Fibroblast of skin of abdomen (primary cell): ENCODE measurements at regions not wholly inside any gene's neighbourhood (a gene's known extent, or its start where the extent isn't known, plus 50 kb on each side); places are given as distances from the start of the nearest gene placed in this dataset.
"Not testable (repeated sequence)": the region's sequence is repeated elsewhere in the genome, so short reads cannot be mapped to it uniquely, and the experiment has no call there.

Source experiments
- DNase-seq: peaks from one replicate; pipeline ENCODE4 v3.0.0-alpha.2; 2013

DNA sequence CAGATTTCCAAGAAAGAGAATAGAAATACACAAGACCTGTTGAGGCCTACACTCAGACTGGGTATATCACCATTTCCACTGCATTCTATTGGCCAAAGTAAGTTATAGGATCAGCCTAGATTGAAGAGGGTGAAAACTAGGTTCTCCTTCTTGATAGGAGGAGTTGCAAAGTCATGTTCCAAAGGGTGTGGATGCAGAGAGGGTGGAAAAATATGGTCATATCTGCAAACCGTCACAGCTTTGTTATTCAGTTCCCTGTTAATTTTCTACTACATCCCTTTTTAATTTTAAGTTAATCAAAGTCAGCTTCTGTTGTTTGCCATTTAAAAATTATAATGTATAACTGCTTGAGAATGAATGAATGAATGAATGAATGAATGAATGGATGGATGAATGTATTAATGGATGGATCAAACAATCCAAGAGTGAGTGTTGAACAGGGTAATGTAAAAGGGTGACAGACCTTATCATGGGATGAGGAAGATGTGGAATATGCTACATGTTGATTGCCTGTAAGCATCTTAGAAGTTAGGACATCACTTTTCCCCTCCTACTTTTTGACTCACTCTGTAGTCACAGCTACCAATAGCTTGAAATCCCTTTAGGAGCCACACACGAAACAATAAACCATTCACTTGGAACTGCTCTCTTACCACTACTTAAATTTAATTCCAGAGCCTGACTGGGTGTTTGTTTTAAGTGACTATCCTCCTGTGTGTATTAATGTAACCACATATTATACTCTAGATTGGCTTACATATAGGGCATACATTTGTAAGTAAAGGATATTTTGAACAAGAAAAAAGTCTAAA is 121.5 kb downstream of the CCDC34 start:
- DNase-seq, result peak; percentile 96

DNA sequence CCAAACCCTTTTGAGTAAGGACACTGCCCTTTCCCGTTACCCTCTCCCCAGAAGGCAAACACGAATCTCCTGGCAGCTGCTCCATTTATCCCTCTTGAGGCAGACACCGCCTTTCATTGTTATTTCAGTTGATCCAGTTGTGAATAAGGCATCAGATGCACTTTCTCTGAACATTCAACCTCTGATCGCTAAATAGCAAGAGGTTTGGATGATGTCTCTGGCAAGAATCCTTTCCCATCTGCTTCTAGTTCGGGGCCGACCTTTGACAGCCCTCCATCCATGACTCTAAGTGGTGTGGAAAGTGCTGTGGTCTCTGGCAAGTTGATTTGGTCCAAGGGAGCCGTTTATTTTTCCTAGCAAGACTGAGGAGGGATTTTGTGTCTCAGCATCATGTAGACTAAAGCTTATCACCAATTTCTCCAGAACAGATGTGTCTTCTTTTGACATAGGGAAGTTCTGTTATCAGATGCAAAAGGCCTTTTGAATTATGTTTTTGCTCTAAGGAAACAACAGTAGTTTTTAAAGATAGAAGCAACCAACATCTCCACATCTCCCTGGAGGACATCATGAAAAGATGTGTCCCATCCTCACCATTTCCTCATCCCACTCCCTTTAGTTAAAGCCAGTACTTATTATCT is 123.6 kb downstream of the CCDC34 start:
- peak; percentile 83 for DNase-seq

DNA sequence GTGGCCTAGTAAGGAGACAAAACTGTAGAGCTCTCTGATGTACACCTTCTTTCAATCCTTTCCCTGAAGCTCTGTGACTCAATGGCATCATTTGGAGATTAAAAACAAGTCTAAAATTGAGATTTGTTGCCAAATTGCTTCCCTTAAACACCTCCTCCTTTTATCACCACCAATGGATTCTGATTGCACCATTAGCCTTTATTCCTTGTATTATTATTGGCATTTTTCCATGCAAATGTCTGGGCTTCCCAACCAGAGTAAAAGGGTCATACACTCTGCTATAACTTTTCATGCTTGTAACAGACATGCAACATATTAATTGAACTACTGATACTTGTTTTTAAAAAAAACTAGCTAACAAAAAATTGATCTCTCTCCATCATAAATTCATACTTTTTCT is 124.2 kb downstream of the CCDC34 start:
- no peak for DNase-seq

DNA sequence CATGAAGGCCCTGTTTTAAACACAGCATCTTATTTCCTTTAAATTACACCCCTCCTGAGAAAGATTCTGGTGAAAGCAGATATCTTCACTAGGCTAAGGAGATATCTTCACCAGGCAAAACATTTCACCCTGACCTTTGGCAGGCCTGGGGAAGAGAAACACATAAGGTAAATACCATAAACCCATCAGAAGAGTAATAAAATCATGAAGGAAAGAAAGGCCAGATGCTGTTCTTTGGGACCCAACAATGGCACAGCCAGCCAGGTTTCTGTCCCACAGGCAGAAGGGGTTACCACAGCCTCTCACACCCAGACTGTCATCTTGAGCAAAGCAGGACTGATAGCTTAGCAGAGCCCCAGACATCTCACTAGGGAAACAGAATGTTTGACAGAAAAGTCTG is 125.4 kb downstream of the CCDC34 start:
- no peak for DNase-seq

DNA sequence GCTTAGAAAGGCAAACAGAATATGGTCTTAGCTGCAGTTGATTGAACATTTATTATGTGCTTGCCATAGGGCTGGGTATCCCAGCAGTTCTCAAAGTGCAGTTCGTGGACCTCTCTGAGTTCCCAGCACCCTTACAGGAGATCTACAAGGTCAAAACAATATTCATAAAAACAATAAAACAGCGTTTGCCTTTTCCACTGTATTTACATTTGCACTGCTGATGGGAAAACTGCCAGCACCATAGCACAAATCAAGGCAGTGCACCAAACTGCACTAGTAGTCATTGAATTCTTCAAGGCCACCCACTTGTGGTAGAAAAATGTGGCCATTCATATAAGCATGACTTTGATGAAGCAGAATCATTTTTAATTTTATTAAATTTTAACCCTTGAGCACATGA is 128.1 kb downstream of the CCDC34 start:
- no peak for DNase-seq

DNA sequence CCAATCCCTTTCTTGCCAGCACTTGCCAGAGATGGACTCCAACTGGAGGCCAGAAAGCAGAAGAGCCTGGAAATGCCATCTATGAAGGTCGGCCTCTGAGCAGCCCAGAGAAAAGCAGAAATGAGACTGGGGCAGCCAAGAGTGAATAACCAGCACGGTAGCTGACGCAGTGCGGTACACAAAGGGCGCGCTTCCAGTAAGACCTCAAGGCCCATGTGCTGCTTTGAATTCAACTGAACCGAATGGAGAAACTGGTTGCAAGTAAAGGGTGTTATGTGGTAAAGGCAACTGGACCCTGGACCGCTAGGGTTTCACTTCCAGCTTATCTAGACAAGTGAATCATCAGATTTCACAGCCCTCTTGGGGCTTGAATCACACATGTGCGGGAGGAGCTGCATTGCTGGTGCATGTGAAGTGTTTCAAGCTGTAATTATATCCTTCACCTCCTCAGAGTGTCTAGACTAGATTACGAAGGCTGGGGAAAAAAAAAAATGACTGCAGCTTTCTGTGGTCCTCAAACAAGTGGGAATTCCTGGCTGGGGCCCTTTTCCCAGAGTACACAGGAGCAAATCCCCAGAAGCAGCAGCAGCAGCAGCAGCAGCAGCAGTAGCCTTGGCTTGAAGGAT is 128.9 kb downstream of the CCDC34 start:
- DNase-seq, result peak; percentile 100

DNA sequence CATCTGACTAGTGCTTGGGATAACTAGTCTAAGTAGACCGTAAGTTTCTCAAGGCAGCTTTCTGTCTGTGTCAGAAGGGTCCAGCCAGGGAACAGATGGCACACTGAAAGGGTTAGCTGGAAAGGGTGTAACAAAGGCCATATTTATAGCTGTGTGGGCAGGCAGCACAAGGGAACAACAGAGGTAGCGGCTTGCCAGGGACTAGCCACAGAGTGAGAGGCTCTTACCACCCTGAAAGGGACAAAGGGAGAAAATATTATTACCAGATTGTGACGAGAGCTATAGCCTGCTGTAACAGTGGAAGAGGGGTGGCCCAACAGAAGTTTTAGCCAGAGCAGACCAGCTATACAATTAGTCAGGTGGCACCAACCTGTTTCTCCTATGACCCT is 129.4 kb downstream of the CCDC34 start:
- no peak for DNase-seq

DNA sequence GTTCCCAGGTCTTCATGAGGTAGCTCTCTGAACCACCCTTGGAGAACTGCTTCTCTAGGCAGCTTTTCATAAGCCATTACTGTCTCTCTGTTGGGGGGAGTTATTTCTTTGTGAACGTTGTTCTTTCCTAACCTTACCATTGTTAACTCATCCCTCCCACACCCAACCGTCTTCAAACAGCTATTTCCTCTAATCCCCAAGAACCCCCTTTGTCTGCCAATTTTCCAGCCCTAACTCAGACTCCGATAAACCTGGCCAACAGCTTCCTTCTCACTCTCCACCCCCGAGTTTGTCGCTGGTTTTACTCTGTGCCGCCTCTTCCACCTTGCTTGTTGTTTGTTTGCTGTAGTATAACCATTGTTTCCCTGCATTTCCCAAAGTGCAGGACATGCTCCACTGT is 131.5 kb downstream of the CCDC34 start:
- DNase-seq, result no peak

DNA sequence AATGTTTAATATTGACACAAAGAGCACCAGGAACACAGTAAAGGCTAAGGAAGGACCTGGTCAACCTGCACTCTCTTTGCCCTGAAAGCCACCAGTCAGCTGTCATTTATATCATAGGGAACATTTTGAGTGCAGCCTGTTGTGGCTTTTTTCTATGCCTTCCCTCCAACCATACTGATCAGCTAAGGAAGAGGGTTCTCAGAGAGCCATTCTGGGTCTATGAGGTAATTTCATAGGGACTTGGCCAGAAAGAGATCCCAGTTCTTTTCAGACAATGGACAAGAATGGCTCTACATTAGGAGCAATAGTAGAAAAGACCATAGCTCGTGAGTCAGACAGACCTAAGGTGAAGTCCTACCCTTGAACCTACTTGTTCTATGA is 132.8 kb downstream of the CCDC34 start:
- DNase-seq, result no peak

DNA sequence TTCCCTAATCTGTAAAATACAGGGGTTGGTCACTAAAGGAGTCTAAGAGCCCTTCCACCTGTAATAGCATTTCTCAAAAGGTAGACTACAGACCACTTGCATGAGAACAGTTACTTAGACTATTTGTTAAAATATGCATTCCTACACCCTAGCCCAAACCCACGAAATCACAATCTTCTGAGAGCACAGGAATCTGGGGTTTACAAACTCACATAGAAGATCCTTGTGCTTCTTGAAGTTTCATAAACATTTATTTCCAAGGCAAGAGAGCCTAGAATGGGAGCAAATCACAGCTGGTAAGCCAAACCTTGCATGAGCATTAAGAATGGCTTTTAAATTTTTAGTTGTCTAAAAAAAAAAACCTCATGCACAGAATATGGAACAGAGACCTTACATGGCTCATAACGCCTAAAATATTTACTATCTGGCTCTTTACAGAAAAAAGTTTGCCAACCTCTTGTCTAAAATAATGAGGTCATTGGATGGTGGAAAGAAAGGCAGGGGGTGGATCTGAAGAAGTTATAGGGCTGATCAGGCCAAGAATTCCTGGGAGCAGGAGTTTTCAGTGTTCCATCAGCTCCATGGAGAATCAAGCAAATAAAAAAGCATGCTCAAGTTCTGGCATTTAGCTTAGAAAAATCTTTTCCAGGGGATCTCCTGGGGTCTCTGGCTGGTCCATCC is 133.4 kb downstream of the CCDC34 start:
- peak; percentile 74 for DNase-seq

DNA sequence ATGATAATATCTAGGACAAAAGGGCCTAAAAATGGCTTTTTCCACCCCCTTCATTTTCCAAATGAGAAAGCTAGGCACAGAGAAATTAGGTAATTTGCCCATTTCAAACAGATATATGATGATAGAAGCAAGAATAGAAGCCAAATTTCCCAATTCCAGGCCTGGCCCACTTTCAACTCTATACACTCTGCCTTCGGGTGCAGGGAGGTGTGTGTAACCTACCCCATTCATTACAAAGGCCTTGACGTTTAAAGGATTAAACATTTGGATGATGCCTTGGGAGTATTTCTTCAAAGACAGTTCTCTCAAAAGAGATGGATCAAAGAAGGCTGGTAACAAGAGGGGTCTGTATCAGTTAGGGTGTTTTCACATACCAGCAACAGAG is 134.1 kb downstream of the CCDC34 start:
- no peak for DNase-seq

DNA sequence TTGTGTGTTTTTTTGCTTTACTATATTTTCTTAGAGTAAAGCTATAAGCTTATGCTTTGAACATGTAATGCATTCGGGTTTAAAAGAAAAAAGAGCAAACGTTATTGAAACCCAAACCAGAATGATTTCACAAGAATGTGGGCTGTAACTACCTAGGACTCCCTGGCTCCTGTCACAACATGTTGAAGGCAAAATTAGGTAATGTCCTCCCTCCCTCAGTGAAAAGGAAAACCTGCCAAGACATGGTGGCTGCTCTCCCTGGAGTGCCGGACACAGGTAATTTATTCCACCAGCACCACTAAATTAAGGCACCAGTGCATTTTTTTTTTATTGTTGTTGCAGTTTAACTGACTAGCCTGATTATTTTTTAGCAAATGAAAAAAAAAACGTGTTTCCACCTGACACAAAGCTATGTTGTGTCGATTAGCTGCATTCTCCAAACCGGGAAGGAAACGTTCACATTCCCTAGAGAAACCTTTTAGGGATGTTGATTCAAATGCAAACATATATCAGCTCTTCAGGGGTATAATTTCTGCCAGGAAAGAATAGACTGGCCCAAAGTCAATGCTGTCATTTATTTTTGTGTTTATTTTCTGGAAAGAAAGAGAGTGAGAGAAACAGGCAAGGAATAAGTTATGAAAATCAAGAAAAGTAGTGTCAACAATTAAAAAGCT is 134.6 kb downstream of the CCDC34 start:
- DNase-seq, result no peak

DNA sequence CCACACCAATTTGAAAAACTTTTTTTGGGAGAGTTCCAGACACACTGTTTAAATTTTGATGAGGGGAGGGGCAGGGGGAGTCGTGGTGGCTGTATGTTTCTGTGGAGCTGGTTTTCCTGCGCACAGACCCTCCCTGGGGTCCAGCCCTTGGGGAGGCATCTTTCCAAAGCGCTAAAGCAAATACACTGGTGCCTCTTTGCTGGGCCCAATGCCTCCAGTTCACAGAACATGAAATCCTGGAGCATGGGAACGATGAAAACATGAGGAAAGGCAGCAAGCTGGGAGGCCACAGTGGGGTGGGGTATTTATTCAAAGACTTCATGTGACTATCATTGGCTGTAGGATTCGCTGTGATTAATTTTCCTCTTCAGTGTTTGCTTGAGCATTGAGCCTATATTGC is 135.3 kb downstream of the CCDC34 start:
- no peak for DNase-seq

DNA sequence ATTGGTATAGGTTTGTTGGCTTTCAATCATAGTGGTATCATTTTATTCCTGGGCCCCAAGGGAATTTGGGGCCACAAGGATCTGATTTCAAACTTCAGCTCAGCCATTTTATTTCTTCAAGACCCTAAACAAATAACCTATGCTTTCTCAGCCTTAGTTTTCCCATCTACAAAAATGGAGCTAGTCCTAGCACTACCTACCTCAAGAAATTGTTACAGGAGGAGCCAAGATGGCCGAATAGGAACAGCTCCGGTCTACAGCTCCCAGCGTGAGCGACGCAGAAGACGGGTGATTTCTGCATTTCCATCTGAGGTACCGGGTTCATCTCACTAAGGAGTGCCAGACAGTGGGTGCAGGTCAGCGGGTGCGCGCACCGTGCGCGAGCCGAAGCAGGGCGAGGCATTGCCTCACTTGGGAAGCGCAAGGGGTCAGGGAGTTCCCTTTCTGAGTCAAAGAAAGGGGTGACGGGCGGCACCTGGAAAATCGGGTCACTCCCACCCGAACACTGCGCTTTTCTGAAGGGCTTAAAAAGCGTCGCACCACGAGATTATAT is 143.5 kb downstream of the CCDC34 start:
- DNase-seq, result not testable (repeated sequence)

DNA sequence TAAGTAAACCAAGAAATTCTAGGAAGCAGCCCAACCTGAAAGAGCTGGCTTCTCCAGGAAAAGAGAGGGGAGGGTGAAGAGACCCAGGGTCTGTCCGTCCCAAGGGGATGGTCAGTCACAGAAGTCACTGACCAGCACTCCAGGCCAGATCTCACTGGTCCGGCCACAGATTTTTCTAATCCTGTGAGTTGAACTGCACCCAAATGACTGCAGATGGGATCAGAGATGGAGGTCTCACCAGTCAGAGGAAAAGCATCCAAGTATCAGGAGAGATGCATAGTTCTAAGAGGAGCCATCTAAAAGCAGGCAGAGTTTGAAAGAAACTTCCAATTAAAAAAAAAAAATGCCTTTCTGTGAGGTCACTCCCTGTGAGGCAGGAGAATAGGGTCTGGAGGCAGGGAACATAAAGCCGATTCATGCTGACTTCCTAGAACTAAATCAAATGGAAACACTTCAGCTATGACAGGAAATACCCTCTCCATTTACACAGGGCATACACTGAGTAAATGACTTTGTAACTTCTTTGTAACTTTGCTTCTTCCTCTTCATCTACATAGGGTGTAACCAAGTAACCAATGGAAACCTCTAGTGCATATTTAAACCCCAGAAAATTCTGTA is 144.5 kb downstream of the CCDC34 start:
- peak; percentile 99 for DNase-seq

DNA sequence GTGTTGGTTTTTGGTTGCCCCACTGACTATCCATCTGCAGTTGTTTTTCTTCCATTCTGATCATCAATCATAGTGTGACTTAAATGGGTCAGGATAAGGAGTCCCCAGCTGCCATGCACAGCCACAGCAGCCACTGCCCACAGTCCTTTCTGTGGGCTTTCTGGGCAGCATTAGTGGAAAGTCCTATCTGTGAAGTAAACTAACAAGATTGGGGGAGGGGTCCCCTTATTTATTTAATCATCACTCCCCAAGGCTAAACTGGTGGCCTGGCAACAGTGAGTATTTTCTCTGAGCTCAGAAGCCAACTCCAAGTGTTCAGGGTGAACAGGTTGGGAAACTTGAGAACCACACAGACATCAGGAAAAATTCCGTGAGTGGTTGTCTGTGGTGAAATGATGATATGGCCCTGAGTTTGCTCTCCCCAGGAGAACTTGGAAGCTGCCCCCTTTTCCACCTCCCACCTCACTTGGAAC is 145.0 kb downstream of the CCDC34 start:
- DNase-seq, result peak; percentile 97

DNA sequence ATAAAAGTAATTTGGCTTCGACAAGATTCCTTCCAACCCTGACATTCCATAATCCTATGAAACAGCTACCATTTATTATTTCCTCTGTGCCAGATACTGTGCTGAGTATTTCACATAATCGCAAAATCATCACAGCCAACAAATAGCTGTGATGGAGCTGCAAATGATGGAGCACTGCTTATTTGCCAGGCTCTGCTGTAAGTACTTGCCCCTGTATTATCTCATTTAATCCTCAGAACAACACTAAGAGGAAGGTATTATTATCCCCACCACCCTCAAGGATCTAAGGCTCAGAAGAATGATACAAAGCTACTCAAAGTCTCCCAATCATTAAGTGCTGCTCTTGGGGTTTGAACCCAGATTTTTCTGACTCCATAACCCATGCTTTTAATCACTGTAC is 145.5 kb downstream of the CCDC34 start:
- DNase-seq, result no peak

DNA sequence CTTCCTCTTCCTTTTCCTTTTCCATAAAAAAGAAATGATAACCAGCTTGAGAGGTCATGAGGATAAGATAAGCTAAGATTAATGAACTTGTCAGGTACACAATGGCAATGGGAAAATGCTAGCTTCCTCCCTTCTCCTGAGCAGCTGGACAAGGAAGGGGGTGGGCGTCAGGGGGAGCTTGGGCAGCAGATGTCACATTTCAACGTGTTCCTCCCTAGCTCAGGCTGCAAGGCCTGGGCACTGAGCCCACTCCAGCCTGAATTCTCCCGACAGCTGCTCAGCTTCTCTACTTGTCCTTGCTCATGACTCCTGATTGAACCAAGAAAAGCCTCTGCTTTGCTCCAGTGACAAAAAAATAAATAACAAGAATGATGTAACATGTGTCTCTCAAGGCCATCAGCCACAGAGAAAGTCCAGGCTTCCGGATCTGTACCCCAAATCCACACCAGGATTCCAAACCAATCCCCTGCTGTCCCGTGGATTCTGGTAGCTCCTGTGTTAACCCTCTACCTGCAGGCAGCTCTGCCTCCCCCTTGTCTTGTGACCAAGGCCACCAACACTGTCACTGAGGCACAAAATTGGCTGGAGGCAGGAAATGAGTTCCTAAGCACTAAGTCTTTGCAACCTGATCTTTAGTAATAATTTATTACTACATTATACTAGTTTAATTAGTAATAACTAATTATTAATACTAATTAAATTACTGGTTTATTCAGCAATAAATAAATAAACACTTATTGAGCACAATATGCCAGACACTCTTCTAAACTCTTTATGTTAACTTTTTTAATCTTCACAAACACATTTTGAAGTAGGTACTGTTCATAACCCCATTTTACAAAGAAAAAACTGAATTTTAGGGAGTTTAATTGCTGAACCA is 146.5 kb downstream of the CCDC34 start:
- peak; percentile 74 for DNase-seq

DNA sequence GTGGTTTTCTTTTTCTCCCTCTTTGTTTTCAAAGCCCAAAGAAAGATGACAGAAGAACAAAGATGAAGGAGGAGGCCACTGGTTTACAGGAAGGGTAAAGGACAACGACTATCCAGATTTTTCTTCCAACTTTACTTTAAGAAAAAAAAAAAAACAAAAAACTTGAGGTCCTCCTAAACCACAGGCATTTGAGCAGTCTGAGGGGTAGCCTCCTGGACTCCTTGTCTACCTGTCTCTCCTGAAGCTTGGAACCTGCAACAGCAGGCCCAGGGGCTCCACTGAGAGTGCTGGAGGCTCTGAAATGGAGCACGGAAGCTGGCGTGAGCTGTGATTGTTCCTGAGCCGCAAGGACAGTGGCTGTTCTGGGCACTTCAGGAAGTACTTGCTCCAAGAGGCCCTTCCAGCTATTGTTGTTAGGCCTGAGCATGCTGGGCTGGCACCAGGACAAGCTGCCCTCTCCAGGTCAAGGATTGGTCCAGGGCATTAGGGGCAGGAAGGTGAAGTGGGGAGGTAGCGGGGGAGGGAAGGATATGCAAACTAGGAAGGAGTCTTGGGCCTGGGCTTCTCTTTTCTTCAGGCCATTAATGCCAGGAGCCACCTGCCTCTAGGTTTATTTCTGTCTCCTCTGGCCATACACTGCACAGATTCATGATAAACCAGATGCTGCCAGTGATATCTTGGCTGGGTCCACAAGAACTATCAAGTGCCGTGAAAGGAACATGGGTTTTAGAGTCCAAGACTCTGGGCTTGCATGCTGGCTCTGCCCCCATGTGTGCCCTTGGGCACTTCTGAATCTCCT is 147.3 kb downstream of the CCDC34 start:
- no peak for DNase-seq

DNA sequence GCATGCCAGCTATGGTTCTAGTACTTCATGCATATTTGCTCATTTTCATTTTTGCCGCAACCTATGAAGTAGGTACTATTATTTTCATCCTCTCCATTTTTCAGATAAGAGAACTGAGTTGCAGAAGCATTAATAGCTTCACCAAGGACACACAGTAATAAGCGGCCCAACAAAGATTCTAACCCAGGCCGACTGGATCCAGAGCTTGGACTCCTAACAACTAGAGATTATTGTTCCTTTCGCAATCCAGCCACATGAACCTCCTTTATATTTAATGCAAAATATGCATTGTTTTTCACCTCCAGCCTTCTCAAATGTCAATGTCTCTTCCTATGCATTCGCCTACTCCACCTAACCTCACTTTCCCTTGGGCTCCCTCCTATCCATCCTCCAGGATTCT is 148.3 kb downstream of the CCDC34 start:
- no peak for DNase-seq
